ENCODE measurements at regions not wholly inside any gene's neighbourhood (a gene's known extent, or its start where the extent isn't known, plus 50 kb on each side); places are given as distances from the start of the nearest gene placed in this dataset.

- no peaks in the 10 kb centered on the region for H3K27me3 ChIP-seq
- no peak for DNase-seq (ENCODE audit: low spot score in 2 of 2)
- no peaks in the 10 kb centered on the region for H3K36me3 ChIP-seq
- TF ChIP-seq POLR2A (IDR thresholded peaks at IDR 0.05) (no peak), POLR2AphosphoS5 (IDR thresholded peaks at IDR 0.05) (no peak), CTCF (IDR thresholded peaks at IDR 0.05) (no peak)
- no peak overlapping the region for H3K4me3 ChIP-seq
- intact Hi-C loops (cut with DNase I; ENCODE audit: low total_unique reads): no loop called here
- no peaks in the 10 kb centered on the region for H3K4me1 ChIP-seq
- no peak overlapping the region for H3K27ac ChIP-seq
- H3K9me3 ChIP-seq: peaks cover 0 to 24% of the 10 kb centered on the region in 2 donors
Observed at GRCh38 chr13:103547914-103548313, 481.7 kb upstream of the SLC10A2 start.

DNA sequence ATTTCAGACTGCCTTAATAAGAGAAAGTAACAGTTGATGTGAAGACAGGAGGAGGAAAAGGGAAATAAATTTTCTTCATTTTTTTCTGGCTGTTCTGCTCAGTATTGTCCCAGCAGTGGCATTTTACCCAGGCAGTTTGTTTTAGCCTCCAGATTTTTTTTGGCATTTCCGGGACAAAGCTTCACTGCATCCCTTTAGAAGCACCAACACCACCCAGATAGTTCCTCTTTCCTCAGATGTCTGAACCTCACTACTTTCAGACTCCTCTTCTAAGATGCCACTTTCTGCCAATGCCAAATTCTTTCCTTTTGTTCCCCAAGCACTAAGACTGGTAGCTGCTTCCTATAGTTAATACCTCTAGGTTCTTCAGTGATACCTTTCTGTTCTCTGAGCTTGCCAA is 480.1 kb upstream of the SLC10A2 start:
- Histone ChIP-seq H3K27ac (no peak overlapping the region), H3K27me3 (no peaks in the 10 kb centered on the region), H3K4me1 (no peaks in the 10 kb centered on the region), H3K4me3 (no peak overlapping the region), H3K36me3 (no peaks in the 10 kb centered on the region), H3K9me3 (peaks cover 0 to 27% of the 10 kb centered on the region in 2 donors)
- no peak for TF ChIP-seq POLR2A (IDR thresholded peaks at IDR 0.05)
- TF ChIP-seq POLR2AphosphoS5 (IDR thresholded peaks at IDR 0.05): no peak
- TF ChIP-seq CTCF (IDR thresholded peaks at IDR 0.05): no peak
- no peak for DNase-seq (ENCODE audit: low spot score in 2 of 2)
- intact Hi-C loops (cut with DNase I; ENCODE audit: low total_unique reads): no loop called here

- H3K4me3 ChIP-seq: no peak overlapping the region
- no peaks in the 10 kb centered on the region for H3K4me1 ChIP-seq
- no peak for DNase-seq (ENCODE audit: low spot score in 2 of 2)
- peaks cover 0 to 27% of the 10 kb centered on the region in 2 donors for H3K9me3 ChIP-seq
- no peak overlapping the region for H3K27ac ChIP-seq
- no peaks in the 10 kb centered on the region for H3K27me3 ChIP-seq
- intact Hi-C loops (cut with DNase I; ENCODE audit: low total_unique reads): no loop called here
- TF ChIP-seq POLR2AphosphoS5 (IDR thresholded peaks at IDR 0.05) (no peak), POLR2A (IDR thresholded peaks at IDR 0.05) (no peak), CTCF (IDR thresholded peaks at IDR 0.05) (no peak)
- no peaks in the 10 kb centered on the region for H3K36me3 ChIP-seq
Observed at GRCh38 chr13:103542648-103543047, 476.4 kb upstream of the SLC10A2 start.

- Histone ChIP-seq H3K9me3 (peaks cover 0 to 21% of the 10 kb centered on the region in 2 donors), H3K36me3 (no peaks in the 10 kb centered on the region), H3K27ac (no peak overlapping the region), H3K27me3 (no peaks in the 10 kb centered on the region), H3K4me3 (no peak overlapping the region), H3K4me1 (no peaks in the 10 kb centered on the region)
- DNase-seq (ENCODE audit: low spot score in 2 of 2): no peak
- intact Hi-C loops (cut with DNase I; ENCODE audit: low total_unique reads): no loop called here
- TF ChIP-seq CTCF (IDR thresholded peaks at IDR 0.05) (no peak), POLR2A (IDR thresholded peaks at IDR 0.05) (no peak), POLR2AphosphoS5 (IDR thresholded peaks at IDR 0.05) (no peak)
Observed at GRCh38 chr13:103540382-103540765, 474.2 kb upstream of the SLC10A2 start.

DNA sequence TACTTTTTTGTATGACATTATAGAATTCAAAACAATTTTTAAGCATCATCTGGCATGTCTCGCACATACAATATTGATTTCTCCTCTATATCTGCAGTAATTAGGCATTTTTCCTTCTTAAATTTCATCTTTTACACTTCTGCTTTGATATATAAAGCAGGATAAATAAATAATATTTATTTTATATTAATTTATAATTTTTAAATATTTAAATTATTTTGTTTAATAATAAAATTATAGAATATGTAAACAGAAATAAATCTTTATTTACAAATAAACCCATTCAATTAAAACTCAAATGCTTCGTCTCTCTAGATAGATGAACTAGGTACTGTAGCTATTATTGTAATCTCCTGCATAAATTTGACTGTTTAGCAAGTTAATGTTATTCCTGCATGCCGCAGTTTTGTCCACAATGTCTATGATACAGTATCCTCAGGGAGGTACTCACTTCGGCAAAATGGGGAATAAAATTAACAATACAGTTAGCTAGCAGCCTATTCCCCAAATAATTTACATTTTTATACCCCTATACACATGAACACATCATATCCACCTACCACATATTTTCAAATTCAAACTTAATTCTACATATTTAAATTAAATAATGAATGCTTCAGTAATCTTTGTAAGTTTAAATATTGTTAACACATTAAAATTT is 473.6 kb upstream of the SLC10A2 start:
- Histone ChIP-seq H3K36me3 (no peaks in the 10 kb centered on the region), H3K27me3 (no peaks in the 10 kb centered on the region), H3K4me3 (no peak overlapping the region), H3K27ac (no peak overlapping the region), H3K4me1 (no peaks in the 10 kb centered on the region), H3K9me3 (peaks cover 0 to 17% of the 10 kb centered on the region in 2 donors)
- intact Hi-C loops (cut with DNase I; ENCODE audit: low total_unique reads): no loop called here
- no peak for DNase-seq (ENCODE audit: low spot score in 2 of 2)
- TF ChIP-seq CTCF (IDR thresholded peaks at IDR 0.05): no peak
- no peak for TF ChIP-seq POLR2A (IDR thresholded peaks at IDR 0.05)
- no peak for TF ChIP-seq POLR2AphosphoS5 (IDR thresholded peaks at IDR 0.05)

Data from breast epithelium (tissue), 4 donors.